AG08396 (cell line): ENCODE measurements at regions not wholly inside any gene's neighbourhood (a gene's known extent, or its start where the extent isn't known, plus 50 kb on each side); places are given as distances from the start of the nearest gene placed in this dataset.
A peak's percentile ranks its signal among the peaks of the same experiment; 100 is the strongest.

ENCODE experiments used
- DNase-seq: peaks from one replicate; pipeline ENCODE4 v3.0.0; 2012; ENCODE audit warnings: low spot score, mixed read lengths

DNA sequence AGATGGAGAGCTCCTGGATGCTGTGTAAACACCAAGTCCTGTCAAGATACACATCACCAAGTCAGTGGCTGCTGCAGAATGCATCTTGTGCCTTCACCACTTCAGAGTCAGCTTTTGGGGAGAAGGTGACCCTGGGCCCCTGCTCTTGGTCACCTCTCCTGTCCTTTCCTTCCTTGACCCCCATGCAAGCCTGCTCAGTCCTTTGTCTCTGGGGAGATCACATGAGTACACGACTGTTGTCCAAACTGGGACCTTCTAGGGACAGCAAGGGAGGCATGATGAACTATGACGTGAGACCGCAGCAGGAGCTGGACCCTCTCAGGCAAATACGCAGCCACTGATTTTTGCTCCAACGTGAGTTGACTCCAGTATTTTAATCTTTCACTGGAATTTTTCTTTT lies 706.9 kb upstream of the ID2 start:
- DNase-seq, result no peak

DNA sequence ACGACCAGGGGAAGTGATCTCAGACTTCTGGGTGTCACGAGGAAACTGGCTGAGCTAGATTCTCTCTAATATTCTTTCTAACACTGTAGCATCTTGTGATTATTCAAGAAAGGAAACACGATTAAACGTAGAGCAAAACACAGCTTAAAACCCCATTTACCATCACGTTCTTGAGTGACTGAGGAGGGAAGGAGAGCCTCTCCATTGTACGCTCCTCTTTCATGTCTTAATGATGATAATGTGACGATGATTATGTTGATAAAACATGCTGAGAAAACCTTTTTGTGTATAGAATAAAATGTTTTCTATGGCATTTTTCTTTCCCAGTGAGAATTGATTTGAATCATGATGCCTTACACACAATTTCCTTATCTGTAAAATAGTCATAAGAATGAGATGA lies 705.6 kb upstream of the ID2 start:
- no peak for DNase-seq

DNA sequence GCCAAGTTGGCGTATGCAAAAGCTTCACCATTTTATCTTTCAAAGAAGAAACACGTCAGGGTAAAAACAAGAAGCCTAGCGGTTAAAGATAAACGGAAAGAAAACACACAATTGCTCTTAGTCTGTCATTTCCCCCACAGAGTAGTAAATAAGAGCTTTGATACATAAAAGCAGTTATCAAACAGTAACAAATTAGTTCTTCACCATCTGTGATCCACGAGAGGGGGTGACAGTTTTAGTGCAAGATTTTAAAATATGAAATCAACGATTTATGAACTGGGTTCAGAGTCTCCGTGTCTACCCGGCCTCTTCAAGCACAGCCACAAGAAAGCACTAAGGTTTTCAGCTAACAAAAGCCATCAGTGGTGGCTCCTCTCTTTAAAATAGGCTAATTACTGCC lies 703.9 kb upstream of the ID2 start:
- DNase-seq, result no peak

- DNase-seq, result no peak
Measured at GRCh38 chr2:7982054-7982453, 699.8 kb upstream of the ID2 start.

DNA sequence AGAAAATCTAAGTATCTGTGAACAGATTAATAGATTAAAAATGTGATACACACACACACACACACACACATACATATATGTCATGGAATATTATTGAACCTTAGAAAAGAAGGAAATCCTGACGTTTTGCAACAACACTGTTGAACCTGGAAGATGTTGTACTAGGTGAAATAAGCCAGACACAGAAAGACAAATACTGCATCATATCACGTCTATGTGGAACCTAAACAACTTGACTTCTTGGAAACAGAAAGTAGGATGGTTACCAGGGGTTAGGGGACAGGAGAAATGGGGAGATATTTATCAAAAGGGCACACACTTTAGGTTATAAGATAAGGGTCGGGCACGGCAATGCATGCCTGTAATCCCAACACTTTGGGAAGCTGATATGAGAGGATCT lies 698.4 kb upstream of the ID2 start:
- DNase-seq, result no peak

DNA sequence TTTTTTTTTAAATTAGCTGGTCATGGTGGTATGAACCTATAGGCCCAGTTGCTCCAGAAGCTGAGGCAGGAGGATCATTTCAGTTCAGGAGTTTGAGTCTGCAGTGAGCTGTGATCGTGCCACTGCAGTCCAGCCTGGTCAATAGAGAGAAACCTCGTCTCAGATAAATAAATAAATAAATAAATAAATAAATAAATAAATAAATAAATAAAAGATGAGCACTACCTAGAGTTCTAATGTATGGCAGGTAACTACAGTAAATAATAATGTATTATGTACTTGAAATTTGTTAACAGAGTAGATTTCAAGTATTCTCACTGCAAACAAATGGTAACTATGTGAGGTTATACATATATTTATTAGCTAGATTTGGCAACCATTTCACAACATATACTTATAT lies 697.9 kb upstream of the ID2 start:
- DNase-seq, result no peak

GRCh38 chr2:7984693-7985353 lies 697.0 kb upstream of the ID2 start:
- no peak for DNase-seq

GRCh38 chr2:7986431-7986830 lies 695.4 kb upstream of the ID2 start:
- no peak for DNase-seq

GRCh38 chr2:7987992-7988391 lies 693.9 kb upstream of the ID2 start:
- DNase-seq, result no peak

- DNase-seq, result no peak
Measured at GRCh38 chr2:7988440-7988839, 693.4 kb upstream of the ID2 start.

- DNase-seq, result no peak
Measured at GRCh38 chr2:7989823-7990222, 692.0 kb upstream of the ID2 start.

- DNase-seq, result peak; percentile 20
Measured at GRCh38 chr2:7992612-7993602, 688.9 kb upstream of the ID2 start.

DNA sequence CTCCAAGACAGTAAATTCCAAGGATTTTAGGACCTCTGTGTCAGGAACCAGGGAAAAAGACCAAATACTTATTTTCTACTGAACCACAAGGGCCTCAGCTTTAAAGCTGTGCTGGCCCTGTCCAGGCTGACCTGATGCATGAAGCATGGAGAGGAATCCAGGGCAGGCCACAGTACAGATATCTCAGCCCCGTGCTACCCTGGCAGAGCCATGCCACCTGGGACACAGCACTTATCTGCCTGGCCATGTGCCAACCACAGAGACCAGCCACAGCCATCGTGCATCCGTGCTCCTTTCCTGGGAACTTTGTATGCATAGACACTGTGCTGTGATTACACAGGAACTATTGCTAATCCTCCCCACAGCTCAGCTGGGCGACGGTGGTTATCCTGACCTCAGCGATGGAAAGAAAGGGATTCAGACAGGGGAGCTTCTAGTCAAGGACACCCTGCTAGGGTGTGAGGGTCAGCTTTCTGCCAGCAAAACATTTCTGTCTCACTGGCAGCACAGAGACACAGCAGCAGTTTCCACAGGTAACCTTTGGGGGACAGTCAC lies 687.4 kb upstream of the ID2 start:
- no peak for DNase-seq

DNA sequence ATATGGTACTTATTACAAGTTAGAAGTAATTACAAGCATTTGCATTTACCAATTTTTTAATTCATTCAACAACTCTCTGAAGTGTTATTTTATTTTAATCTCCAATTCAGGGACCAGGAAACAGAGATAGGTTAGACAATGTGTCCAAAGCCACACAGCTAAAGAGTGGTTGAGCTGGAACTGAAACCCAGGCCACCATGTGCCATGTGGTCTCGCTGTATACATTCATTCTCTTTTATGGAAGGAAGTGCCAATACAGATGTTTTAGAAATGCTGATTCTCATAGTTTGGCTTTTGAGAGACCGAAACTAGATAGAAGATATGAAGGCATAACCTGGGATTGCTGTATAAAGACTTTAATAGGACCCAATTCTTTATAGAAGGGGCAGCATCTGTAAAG lies 684.6 kb upstream of the ID2 start:
- no peak for DNase-seq

GRCh38 chr2:7999683-8000476 lies 682.0 kb upstream of the ID2 start:
- no peak for DNase-seq

DNA sequence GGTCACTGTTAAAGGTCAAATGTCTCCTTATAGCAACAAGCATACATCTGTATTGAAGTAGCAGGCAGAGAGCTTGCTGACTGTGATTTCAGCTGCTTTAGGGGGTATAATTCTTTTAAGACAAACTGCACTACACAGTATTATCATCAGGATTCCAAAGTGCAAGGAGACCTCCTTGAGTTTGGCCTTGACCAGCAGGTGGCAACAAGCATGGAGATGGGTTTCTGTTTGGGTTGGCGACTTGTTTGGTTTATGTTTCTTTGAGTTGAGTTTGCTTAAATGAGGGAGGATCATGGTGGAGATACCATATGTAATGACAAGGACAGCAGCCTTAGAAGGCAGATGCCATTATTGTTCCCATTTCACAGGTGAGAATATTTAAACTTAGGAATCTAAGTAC lies 681.0 kb upstream of the ID2 start:
- DNase-seq, result no peak

GRCh38 chr2:8002765-8003393 lies 679.0 kb upstream of the ID2 start:
- no peak for DNase-seq

DNA sequence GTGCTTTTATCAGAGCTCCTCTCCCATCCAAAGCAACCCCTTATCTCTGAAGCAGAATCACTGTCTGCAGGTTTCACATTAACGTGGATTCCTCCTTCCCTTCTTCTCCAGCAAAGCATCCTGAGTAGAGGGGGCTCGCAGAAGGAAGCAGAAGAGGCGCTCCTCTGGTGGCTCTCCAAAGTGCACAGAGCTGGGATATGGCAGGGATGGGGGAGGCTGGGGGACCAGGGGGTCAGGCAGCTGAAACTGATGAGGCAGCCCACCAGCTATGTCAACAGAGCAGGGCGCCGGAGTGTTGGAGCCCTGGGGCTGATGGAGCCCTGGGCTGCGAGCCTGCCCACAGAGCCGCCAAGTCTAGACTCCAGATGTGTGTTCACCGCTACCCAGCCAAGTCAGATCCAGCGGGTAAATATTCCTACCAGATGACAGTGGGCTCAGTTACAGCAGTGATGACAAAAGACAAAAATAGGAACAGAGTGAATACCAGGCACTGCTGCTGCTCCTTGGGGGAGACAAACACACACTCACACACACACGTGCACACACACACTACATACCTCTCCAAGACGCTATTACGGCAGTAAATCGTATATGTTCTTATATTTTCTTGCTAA lies 678.3 kb upstream of the ID2 start:
- DNase-seq, result peak; percentile 79

DNA sequence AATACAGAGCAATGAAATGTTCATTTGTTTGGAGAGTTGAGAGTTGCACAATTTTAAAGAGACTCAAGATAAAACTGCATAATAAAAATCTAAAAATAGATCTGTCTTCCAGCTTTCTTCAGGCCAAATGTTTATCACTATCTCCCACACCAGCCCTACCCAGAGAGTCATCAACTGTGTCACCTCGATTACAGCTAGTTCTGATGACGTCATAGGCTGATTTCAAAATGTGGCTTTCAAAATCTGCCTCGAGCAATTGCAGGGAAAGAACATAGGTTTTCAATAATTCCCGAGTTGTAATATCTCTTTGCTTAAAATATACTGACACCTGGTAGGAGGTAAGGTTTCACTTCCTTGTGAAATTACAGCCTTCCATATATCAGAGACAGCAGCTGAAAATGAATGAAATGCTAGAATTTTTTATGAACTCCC lies 677.6 kb upstream of the ID2 start:
- peak; percentile 86 for DNase-seq

- no peak for DNase-seq
Measured at GRCh38 chr2:8006181-8006580, 675.7 kb upstream of the ID2 start.

DNA sequence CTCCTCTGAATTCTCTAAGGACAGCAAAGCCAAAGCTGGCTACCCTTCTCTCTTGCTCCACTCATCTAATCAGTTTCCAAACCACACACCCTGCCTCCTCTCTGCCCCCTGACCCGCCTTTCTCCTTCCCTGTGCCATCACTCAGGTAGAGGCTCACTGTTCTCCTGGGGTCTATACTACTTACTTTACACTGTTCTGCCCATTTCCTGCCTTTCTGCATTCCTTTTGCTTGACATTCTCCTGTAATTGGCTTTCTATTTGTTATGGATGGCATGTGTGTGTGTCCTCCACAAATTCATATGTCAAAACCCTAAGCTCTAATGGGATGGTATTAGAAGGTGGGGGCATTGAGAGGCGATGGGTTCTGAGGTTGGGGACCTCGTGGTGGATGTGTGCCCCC lies 675.2 kb upstream of the ID2 start:
- no peak for DNase-seq
